GM19351 (cell line): ENCODE measurements at regions not wholly inside any gene's neighbourhood (a gene's known extent, or its start where the extent isn't known, plus 50 kb on each side); places are given as distances from the start of the nearest gene placed in this dataset.
A peak's percentile ranks its signal among the peaks of the same experiment; 100 is the strongest.

Experiments used
- ATAC-seq: cut with Tn5 transposase; IDR thresholded peaks from one replicate; pipeline ENCODE4 v1.9.1; 2021; ENCODE audit warnings: mild to moderate bottlenecking, moderate library complexity; ENCODE audit not compliant: unreplicated experiment

GRCh38 chr14:100658181-100658886 lies 68.4 kb upstream of the DLK1 start:
- ATAC-seq, result no peak

GRCh38 chr14:100659345-100660001 lies 67.2 kb upstream of the DLK1 start:
- ATAC-seq, result no peak

DNA sequence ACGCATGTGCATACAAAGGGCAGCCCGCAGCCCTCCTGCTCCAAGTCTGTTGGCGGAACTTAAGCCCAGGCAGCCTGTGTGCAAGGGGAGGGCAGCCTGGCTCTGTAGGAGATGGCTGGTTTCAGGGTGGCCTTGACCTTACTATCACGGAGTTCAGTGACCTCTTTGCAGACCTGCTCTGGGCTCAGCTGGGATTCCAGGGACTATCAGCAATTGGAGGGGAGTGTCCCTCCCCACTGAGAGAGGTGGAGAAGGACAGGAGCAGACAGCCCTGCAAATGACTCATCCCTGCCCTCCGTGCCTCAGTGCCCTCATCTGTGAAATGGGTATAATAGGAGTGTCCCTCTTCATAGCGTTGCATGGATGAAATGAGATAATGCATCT lies 66.2 kb upstream of the DLK1 start:
- ATAC-seq, result no peak

DNA sequence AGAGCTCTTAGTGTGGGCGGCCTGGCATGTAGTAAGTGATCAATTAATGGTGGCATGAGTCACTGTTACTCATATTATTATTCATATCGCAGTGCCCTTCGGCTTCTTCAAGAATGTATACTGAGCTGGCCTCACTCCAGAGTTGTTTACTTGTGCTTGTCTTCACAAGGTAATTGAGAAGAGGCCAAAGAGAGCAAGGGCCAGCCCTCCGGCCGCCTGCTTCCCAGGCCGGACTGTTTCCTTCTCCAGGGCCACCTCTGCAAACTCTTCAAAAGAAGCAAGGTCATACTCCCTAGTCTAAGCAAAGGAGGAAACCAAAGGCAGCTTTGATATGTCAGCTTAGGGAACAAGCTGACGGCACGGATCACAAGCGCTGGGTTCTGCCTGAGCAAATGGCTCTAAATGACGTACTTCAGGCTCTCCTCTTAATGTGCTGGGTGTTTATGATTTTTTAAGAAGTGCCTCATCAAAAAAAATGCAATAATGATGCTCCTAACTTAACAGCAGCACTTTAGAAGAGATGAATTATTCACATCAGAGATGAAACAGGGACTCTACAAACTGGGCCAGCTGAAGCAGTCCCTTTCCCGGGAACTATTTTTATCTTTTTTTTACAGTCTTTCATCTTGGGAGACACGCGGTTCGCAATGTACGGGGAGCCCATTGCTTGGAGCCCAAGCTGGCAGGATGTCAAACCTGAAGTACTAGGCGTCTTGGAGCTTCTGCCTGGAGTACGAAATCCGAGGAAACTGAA lies 65.6 kb upstream of the DLK1 start:
- ATAC-seq, result no peak

DNA sequence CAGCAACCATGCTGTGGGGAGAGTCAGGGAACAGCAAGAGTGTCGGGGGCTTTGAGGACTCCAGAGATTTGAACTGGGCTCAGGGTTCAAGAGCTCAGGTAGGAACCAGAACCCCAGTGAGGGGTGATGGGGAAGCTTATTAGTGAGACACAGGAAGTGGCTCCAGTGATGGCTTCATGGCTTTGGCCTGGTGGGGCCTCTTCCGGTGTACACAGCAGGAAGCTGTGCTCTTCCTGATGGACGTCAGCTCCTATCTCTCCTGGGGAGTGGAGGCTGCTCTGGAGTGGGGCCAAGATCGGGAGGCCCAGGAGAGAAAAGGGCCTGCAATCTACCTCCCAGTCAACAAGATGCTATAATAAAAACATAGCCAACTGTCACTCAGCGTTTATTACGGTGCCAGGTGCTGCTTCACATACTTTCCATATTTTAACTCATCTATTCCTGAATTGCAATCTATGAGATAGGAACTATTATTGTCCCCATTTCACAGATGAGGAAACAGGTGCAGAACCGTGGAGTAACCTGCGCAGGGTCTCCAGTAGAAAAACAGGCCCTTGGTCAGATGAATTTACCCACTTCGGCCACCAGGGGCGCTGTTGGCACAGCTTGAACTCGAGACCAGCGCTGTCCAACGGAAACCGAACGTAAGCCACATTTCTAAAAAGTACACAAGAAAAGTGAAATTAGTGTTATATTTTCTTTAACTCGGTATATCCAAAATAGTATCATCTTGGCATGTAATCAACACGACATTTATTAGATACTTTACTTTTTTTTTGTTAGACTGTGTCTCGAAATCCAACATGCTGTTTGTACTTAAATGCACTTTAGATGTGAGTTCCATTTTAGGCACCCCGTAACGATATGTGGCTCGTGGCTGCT lies 63.6 kb upstream of the DLK1 start:
- ATAC-seq, result peak; percentile 76

- ATAC-seq, result no peak
These were observed 63.0 kb upstream of the DLK1 start for GRCh38 chr14:100663761-100664052.

GRCh38 chr14:100664231-100664630 lies 62.5 kb upstream of the DLK1 start:
- no peak for ATAC-seq

DNA sequence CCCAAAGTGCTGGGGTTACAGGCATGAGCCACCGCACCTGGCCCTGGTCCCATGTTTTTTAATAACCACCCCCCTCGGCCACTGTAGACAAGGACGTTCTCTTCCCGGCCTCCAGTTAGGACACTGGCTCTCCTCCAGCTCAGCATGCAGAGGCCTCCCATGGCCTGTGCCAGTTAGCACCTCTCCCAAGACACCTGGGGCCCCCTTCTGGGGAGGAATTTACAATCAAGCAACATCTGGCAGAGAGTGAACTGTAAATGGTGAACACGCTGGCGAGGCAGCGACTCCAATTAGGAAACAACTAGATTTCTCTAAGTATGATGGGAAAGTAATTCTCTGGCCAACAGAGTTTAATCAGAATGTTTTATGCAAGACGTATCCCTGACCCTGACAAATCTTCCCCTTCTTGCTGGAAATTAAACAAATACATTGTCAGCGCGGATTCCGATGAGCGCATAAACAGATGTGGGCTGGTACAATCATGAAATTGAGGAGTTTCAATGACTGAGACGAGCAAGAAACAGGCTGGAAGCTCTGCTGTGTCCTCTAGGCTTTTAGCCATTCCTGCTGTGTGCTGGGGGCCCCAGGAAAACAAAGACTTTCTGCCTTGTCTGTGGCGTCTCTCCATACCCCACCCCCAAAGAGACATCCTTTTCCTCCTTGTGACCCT lies 61.7 kb upstream of the DLK1 start:
- no peak for ATAC-seq

- ATAC-seq, result no peak
These were observed 61.1 kb upstream of the DLK1 start for GRCh38 chr14:100665511-100666032.

GRCh38 chr14:100666403-100666802 lies 60.3 kb upstream of the DLK1 start:
- ATAC-seq, result no peak

DNA sequence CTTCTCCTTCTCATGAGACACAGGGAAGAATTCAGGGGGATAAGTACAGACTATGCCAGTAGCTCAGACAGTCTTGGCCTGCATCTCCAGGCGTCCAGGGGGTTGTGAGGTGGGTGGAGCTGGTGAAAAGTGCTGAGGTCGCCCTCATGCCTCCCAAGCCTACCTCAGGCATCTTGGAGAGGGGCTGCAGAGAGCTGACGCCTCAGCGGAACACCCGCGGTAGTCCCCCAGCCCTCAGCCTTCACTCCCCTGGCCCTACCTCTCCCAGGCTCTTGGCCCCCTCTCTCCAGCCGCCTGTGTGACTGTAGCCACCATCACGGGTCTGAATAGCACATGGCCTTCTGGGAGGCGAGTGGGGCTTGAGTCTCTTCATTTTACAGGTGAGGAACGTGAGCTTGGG lies 59.8 kb upstream of the DLK1 start:
- ATAC-seq, result no peak

- ATAC-seq, result no peak
These were observed 59.0 kb upstream of the DLK1 start for GRCh38 chr14:100667656-100668055.

GRCh38 chr14:100668352-100668751 lies 58.3 kb upstream of the DLK1 start:
- ATAC-seq, result no peak

DNA sequence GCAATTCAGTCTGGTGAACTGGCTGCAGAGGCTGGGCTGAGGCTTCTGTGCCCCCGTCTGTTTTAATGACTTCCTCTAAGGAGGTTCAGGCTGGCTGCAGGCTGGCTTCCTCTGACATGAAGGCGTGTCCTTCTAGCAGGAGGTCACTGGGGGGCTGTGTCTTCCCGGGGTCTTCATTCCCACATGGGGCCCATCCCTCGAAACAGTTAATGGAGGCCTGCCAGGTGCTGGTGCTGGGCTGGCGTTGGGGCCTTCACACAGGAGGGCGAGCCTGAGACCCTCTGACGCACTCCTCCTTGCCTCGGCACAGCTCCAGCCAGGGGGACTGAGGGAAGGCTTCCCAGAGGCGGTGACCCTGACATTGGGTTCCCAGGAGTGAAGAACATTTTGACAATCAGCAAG lies 57.7 kb upstream of the DLK1 start:
- no peak for ATAC-seq

DNA sequence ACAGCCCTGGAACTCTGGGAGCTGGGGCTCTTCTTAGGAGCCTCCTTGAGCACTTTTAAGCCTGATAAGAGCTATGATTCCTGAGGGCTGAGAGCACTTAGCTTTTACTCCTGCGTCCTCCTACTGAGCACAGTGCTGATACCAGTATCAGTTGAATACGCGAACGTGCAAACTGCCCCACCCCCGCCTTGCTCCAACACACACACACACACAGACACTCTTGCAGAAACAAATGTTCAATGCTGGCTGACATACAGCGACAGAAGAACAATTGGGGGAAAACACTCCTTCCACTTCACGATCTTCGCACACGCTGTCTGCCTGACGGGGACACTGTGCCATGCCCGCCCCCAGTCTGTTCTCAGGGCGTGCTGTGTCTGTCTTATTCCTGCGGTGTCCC lies 57.2 kb upstream of the DLK1 start:
- no peak for ATAC-seq

DNA sequence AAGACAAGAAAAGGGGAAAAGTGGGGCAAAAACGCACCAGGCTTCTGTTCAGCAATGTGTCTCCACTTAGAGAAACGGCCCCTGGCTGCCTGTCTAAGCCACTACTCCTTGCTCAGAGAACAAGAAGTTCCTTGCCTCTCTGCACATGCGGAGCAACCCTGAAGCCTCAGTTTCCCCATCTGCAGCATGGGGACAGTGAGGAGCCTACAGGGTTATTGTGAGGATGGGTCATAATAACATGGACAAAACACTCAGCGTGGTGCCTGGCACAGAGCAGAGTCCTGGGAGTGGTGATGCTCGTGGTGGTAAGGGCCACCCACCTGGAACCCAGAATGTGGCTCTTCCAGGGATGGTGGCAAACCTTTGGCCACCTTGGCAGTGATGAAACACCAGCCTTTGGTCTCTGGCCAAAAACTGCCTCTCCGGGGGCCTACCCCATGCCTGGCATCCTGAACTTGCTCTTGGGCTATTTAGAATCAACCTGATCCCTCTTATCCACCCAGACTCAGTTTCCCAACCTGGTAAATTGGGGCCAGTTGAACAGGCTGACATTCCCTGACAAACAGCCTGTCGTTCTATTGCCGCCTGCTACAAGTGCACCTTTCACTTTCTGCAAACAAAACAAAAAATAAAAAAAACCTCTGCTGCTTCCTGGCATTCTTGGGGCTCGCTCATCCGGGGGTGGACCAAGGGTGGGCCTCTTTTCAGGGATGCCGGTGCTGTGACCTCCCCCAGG lies 56.5 kb upstream of the DLK1 start:
- ATAC-seq, result no peak

- no peak for ATAC-seq
These were observed 56.0 kb upstream of the DLK1 start for GRCh38 chr14:100670753-100671049.

- no peak for ATAC-seq
These were observed 55.2 kb upstream of the DLK1 start for GRCh38 chr14:100671386-100671901.

DNA sequence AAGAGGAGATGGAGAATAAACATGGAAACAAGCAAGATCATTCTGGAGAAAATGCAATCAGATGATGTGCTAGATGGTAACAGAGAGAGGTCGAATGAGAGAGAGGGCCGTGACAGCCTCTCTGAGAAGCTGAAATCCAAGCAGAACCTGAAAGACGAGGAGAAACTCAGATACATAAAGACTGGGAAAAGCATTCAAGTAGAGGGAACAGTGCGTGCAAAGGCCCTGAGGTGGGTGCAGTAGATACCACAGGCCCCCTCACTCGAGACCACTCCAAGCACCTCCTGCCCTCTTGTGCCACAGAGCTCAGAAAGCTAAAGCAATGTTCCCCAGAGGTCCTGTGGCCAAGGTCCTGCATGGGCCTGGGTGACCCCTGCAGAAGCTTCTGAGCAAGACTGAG lies 54.8 kb upstream of the DLK1 start:
- ATAC-seq, result no peak
